ENCODE measurements at regions not wholly inside any gene's neighbourhood (a gene's known extent, or its start where the extent isn't known, plus 50 kb on each side); places are given as distances from the start of the nearest gene placed in this dataset.

DNA sequence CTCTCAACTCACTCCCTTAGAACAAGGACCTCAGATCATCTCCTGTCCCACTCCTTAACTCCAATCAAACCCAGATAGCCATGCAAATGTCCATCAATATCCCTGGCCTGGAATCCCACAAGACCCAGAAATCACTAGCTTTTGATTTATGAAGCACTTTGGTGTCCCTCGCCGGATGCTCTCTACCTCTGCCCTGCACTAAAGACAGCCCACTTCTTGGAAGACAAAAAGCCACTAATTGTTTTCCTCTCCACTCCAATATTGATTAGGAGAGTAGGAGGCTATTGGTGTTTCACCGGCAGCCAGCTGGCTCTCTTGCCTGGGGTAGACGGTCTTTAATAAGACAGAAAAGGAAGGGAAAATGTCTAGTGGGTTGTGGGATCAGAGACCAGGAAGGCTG is 221.2 kb downstream of the BUD13 start:
- DNase-seq, result no peak

DNA sequence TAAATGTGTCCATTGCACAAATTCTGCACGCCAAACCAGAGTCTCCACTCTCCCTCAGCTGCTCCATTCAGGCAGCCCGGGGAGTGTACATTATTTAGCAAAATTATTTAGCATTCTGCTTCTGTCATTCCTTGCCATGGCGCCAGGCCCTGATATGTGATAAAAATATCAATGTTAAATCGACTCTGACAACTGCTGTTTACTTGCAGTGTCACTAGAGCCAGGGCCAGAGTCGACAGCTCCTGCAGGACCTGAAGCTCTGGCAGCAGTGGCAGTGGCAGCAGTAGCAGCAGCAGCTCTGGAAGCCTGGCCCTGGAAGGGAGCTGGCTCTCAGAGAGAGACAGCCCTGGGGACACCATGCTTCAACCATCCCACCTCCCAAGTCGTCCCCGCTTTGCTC is 224.5 kb downstream of the BUD13 start:
- no peak for DNase-seq

DNA sequence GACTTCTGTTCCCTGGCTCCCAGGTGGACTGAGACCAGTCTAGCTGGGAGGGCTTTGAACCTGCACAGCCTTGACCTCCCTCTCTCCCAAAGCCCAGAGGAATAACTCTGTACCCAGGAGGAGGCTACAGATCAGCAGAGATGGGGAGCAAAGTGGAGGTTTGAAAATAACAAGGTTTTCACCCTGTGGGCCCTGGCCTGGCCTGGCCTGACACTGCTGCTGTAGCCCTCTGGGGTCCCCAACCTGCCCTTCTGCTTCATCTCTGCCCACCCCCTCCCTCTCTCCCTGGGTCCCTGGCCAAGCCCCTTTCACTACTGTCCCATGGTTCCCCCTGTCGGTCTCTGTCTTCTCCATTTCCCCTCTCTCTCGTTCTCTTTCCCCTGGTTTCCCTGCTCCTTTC is 225.2 kb downstream of the BUD13 start:
- DNase-seq, result no peak

DNA sequence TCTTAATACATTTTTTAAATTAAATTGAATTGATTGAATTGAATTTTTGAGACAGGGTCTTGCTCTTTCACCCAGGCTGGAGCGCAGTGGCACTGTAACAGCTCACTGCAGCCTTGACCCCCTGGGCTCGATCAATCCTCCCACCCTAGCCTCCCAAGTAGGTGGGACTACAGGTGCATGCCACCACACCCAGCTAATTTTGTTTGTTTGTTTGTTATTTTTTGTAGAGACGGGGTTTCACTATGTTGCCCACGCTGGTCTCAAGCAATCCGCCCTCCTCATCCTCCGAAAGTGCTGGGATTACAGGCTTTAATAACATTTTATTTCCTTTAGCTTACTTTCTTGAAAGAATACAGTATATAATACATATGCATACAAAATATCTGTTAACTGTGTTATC is 226.9 kb downstream of the BUD13 start:
- no peak for DNase-seq

DNA sequence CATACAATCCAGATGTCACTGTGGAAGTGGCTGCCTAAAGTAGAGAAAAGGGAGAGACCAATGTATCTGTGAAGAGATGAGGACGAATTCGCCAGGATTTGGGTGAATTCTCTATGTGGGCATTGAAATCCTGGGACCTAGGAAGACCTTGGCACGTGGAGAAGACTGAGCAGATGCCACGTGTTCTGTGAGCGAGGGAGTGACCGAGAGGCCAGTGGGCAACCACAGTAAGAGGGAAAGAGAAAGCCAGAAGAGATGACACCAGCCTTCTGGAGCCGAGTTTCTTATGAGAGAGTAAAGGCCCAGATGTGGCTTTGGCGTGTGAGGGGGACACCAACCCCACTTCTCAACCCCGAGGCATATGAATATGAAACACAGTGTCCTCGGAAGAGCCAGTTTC is 228.1 kb downstream of the BUD13 start:
- DNase-seq, result no peak

DNA sequence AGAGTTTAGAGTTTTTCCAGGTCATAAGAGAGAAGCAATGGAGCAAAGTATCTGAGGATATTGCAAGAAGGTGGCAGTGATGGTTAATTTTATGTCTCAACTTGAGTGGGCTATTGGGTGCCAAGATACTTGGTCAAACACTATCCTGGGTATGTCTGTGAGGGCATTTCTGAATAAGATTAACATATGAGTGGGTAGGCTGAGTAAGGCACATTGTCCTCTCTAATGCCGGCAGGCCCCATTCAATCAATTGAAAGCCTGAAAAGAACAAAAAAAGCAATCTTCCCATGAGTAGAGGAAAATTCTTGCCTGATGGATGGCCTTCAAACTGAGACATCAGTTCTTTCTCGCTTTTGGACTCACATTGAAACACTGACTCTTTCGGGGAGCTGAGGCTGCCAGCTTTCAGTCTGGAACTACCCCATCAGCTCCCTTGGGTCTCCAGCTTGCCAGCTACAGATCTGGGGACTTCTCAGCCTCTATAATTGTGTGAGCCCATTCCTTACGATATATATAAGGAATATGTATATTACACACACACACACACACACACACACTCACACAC is 228.8 kb downstream of the BUD13 start:
- DNase-seq, result no peak

DNA sequence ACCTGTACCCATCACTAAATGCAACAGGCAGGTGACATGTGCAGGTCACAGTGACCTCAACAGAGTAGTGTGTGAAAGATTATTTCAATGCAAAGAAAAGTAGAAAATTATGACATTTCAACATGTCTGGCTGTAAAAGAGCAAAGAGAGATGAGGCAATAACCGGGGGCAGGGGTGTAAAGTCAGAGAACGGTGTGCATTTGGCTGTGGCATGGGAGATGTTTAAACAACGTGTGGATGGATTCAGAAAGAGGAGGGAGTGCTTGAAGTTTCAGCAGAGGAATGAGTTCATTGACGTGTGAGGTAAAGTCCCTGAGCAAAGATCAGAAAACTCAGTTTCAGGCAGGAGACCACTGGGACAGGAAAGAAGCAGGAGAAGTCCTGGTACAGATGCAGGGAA is 229.7 kb downstream of the BUD13 start:
- no peak for DNase-seq

DNA sequence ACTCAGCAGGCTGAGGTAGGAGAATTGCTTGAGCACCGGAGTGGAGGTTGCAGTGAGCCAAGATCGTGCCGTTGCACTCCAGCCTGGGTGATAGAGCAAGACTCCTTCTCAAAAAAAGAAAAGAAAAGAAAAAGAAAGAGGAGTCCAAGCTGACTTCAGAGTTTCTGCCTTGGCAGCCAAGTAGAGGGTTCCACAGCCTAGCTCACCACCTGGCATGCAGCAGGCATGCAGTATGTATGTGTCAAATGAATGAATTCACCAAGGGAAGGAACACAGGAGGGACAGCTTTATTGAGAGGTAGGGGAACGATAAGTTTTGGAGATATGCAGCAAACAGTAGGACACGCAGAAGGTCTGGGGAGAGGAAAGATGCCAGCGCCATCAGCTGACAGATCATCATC is 230.4 kb downstream of the BUD13 start:
- DNase-seq, result no peak

DNA sequence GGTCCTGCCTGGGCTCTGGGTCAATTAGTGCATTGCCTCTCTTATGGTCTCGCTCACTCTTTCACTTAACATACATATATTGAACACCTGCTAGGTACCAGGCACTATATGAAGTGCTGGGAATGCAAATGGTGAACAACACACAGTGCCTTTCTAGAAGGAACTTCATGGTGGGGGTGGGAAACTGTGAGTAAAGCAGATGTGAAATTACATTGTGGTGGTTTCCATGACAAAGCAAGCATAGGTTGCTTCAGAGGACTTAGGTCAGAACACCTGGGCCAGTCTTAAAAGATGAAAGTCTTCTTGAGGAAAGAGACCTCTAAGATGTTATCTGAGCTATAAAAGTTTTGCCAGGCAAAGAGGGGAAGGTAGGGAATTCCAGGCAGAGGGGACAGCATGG is 231.3 kb downstream of the BUD13 start:
- no peak for DNase-seq

DNA sequence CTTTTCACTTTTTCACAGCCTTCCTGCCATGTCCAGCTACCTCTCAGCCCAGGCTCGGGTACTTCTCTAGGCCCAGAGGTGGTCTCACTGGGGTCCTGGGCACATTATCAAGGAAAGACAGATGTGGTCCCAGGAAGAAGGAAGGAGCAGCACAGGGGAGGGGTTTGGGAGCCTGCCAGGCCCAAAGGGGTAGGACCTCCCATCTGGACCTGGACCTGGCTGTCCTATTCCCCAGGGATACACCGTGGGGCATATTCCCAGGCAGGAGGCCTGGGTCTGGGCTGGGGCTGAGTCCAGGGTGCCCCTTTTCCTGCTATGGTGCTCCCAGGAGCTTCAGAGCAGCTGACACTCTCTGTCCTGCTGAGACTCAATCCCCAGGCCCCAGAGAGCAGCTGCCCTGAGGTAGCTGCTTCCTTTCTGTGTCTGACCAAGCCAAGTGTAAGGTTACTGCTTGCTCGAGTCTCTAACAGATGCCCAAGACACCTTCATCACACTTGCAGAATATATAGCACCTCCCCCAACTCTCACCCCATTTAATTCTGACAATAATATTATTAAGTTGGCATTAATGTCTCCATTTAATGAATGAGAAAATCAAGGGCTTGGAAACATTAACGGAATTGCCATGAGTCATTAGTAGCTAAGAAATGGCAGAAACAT is 232.0 kb downstream of the BUD13 start:
- DNase-seq, result no peak

DNA sequence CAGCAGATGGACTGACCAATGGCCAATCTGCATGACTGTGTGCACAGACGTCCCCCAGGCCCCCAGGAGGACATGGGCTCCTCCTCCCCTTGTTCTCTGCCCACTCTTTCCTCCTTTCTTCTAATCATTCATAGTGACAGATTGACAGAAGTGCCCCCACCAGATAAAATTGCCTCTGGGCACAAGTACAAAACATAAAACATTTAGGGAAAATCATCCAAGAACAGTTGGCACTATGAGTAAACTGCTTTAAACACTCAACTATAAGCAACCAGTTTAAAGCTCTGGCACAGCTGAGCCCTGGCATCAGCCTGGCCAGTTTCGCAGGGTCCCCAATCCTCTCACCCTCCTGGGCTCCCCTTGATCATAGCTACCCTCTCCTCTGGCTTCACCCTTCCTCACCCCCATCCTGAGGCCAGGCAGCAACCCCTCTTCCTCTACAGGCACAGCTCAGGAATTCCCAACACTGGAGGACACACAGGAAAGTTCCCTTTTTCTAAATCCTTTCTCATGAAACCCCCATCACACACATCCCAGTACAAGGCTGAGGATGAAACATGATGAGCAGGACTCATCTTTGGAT is 232.9 kb downstream of the BUD13 start:
- no peak for DNase-seq

DNA sequence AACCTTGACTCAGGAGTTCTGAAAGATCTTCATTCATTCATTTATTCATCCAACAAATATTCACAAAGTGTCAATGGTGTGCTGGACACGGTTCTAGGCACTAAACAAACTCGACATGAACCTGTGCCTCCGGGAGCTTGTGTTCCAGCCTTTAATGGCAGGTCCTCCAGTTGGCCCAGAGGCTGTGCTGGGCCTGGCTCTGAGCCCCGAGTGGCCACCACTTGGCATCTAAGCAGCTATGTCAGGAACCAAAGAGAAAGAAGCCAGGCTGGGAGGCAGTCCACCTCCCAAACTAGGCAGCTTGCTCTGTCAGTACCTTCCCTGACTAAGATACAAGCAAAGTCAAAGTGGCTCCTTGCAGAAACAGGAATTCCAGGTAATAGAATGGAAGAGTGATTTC is 233.6 kb downstream of the BUD13 start:
- DNase-seq, result no peak

DNA sequence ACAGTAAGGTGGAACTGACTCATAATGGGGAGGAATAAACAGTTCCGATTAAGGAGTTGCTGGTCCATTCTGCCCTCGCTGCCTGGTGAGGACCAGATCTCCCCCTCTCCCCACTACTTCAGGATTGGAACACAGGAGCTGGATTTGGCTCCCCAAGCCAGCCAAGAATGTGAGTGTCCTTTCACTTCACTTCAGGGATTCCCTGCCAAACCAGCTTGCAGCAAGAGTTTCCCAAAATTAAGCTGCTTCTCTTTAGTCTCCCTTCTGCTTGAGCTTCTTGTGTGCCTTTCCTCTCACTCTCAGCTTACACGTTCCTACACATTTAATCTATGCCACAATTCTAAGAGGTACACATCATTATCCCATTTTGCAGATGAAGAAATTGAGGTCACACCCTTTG is 234.1 kb downstream of the BUD13 start:
- DNase-seq, result no peak

DNA sequence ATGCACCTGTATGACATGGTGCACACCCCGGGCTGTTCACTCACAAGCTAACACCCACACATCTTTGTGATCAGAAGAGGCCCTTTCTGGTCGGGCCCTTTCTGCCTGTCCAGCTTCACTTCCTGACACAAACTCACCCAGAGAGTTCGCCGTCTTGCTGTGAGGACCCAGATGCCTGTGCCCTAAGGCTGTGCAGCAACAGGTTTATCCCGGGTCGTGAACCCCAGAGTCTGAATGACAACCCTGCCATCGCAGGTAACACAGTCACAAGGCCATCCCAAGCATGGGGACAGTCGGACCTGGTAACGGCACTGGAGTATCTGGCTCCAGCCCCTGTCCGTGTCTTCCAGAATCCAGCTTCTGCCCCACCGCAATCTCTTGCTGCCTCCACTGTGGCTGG is 235.1 kb downstream of the BUD13 start:
- no peak for DNase-seq

DNA sequence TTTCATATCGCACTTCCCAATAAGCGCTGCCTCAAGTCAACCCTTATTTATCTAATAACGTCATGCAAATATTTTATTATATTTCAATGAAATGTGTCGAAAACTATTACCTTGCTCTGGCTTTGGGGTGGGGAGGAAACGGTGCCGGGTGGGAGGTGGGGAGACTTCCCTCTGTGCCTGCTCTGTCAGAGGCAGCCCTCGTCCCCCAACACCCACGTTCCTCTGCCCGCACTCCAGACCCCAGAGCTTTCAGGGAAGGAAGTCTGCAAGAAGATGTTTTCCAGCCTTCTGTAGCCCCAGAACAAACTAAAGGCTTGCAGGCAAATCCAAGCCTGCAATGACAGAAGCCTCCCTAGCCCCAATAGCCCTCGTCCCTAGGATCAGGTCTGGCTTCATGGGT is 235.7 kb downstream of the BUD13 start:
- no peak for DNase-seq

DNA sequence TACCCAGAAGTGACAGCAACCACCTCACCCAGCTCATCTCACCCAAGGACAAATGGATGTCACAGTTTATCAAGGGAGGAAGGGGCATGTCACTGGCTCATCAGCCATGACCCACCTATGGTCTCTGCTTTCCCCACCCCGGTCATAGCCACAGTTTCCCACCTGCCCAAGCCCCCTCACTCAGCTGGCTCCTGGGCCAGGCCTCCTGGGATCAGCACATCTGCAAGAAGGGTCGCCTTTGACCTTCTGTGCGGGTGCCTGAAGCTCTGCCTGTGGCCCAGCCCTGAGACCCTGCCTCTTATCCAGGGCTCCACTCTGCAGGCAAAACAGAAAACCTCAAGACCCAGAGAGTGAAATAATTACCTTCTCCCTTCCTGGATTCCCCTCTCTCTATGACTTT is 236.4 kb downstream of the BUD13 start:
- DNase-seq, result no peak

DNA sequence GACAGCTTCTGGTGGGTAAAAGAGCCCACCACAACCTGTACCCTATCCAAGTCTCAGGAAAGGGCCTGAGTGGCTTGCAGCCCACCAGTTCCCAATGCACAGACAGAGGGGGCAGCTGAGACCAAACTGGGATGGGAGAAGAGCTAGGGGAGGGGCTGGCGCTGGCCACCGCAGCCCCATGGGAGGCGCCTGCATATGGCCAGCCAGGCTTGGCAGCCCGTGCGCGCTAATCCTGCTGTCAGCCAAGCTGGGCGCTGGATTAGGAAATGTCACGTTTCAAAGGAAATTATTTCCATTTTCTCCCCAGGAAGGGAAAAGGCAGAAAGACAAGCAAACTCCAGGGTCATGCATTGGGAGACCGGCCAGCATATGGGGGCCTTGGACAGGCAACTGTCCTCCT is 236.8 kb downstream of the BUD13 start:
- no peak for DNase-seq

DNA sequence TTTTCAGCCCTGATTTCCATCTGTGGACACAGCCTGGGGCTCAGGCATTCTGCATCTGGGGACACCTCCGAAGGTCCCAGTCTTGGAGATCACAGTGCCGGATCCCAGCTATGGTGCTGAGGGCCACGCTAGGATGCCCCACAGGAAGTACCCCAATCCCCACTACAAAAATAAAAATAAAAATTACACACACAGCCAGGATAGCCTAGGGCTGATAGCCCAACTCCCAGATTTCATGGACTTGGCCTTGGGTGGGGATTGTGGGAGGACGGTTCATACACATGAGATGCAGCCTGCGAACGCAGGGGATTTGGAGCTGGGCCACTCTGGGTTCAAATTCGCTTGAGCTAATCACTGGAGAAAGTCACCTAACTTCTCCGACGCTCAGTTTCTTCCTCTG is 237.7 kb downstream of the BUD13 start:
- DNase-seq, result no peak

DNA sequence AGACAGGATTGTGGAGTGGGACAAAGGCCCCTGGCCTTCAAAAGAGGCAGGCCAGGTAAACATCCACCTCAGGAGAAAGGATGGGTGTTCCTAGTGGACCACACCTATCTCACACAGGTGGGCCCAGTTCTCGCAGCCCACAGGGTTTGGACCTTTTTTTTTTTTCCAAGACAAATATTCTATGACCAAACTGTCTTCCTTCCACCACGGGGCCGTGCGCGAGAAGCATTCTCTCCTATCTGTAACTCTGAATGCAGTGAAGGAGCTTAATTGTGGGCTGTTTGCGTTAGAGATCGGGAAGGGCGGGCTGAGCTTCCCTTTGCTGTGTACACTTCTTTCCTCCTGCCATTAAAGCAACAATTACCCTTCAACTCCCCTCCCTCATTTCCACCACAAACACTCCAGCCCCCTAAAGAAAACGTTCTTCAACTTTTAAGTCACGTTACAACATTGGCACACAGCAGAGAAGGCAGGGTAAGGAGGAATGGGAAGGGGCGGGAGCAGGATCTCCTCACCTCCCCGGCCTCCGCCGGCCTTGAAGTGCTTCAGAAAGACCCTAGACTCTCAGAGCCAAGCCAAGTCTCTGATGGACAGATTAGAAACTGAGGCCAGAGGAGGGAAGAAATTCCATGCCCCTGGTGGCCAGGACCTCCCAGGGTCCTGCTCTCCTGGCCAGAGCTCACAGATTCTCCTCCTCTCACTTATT is 238.4 kb downstream of the BUD13 start:
- DNase-seq, result no peak

DNA sequence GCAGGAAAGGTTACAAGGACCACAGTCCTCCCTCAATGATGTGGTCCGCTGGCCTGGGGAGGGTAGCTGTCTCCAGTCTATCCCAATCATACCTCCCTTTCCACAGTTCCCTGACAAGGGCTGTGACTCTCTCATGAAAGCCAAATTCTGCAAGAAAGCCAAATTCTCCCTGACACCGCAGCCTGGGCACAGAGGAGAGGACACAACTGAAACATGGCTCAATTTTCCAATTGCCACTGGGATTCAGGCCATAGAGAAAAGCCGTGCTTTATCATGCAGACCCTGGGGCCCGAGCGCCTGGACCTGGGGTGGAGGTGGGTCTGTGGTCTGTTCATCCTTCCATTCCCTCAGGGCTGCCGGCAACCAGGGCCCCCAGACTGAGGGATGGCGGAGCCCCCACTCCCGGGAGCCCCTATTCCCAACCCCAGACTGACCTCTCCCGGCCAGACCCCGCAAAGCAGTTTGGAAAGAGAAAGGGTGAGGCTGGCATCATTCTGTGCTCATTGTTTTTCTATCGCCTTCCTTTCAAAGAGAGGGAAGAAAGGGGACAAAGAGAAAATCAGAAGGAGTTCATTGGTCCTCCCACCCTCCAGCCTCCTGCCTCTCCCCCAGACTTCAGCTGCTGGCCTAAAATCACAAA is 239.5 kb downstream of the BUD13 start:
- DNase-seq, result no peak

DNA sequence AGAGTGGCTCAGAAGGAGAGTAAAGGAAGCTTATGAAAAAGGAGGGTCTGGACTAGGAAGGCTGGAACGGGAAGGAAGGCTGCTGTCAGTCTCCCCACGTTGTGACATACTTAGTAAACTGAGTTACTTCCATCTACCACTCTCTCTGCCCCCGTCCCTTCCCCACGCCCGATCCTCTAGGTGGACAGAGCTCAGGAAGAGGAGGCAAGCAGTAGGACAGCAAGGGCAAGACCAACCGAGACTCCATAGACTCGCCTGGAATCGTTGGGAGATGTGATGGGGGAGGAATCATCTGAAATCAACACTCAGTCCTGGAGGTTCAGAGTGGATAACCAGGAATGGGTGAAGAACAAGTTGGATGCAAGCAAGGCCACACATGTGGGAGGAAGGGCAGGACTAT is 240.7 kb downstream of the BUD13 start:
- no peak for DNase-seq

DNA sequence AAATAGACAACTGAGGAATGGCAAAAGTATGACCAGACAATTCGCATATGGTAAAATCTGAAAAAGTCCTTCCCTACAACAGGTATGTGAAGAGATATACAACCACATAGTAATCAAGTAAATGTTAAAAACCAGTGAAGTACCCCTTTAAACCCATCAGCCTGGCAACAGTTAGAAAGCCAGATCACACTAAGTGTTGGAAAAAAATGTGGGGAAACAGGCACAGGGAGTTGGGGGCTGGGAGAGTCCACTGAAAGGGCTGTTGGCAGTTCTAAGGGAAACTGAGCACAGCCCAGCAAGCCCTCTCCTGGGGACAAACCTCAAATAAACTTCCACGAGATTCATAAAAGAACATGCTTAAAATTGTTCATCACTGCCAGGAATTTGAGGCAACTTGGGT is 242.1 kb downstream of the BUD13 start:
- no peak for DNase-seq

DNA sequence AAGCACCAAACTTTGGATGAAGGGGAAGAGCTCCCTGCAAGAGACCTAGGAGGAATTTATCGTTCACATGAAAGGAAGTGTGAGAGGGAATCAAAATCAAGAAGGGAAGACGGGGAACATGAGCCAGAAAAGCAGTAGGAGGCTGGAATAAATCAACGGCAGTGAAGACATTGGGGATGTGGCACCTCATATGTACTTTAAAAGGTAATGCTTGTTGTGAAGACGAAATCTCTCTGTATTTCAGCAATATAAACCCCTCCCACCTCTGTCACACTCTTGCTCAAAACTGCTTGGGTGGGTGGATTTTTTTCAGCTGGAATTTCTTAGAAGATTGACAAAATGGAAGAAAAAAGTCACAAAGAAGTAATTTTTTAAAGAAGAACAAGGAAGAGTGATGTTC is 243.5 kb downstream of the BUD13 start:
- no peak for DNase-seq
